HepG2 (cell line): ENCODE measurements at regions not wholly inside any gene's neighbourhood (a gene's known extent, or its start where the extent isn't known, plus 50 kb on each side); places are given as distances from the start of the nearest gene placed in this dataset.

ENCODE experiments used
- ATAC-seq: fragments of 200-7000 bp; cut with Tn5 transposase; 3 replicates; pipeline ENCODE4 v1.9.1; 2020; ENCODE audit warnings: mild to moderate bottlenecking, moderate library complexity
- BruUV-seq: library from RNA; stranded (reverse); fragments of 400-500 nt; replicated peaks from 2 replicates; lab custom pipeline; 2021; lab: Mats Ljungman, UMichigan
- CTCF ChIA-PET: fragments of 300-600 bp; formaldehyde crosslinking; extraction: SDS; loops from one replicate; lab custom pipeline; 2021; ENCODE audit warnings: low total read pairs, inconsistent platforms, low intra/inter-chr PET ratio; lab: Yijun Ruan, JAX
- POLR2A ChIA-PET: fragments of 350-600 bp; sonication (Branson Sonifier 250); formaldehyde crosslinking; loops from one replicate; lab custom pipeline; 2020; ENCODE audit warnings: antibody characterized with exemption, inconsistent platforms; lab: Yijun Ruan, JAX
- DNase-seq: peaks from one replicate; pipeline ENCODE4 v3.0.0-alpha.2; 2015; ENCODE audit warnings: low spot score
- FAIRE-seq: peaks from 3 replicates; lab custom pipeline; 2011; peaks lifted over from hg19 to GRCh38; lab: Jason Lieb, UNC
- H2AFZ ChIP-seq: one replicate; pipeline ENCODE4 v1.6.1; 2011; ENCODE audit warnings: low read length, inconsistent platforms
- H3K27ac ChIP-seq: fragments of 300-600 bp; 3 replicates; pipeline ENCODE4 v1.8.0; 2011; ENCODE audit warnings: mixed run types, mild to moderate bottlenecking, mixed read lengths, low read length, inconsistent platforms; ENCODE audit not compliant: insufficient read depth; ENCODE audit errors: extremely low read length
- H3K27me3 ChIP-seq, 2 experiments: fragments of 200-600 bp in 1 of 2; 2 replicates in 1 of 2; 3 replicates in 1 of 2; pipeline versions ENCODE4 v1.6.0 to v1.8.0; 2011; ENCODE audit warnings: low read length in 2 of 2, mild to moderate bottlenecking in 2 of 2, moderate library complexity in 2 of 2, inconsistent platforms in 1 of 2; ENCODE audit not compliant: insufficient read depth in 2 of 2, control insufficient read depth in 1 of 2
- H3K36me3 ChIP-seq, 2 experiments: fragments of 200-600 bp in 1 of 2; replicated peaks in 1 of 2; 2 replicates in 1 of 2; 3 replicates in 1 of 2; pipeline versions ENCODE4 v1.5.1 to v1.8.0; 2011; ENCODE audit warnings: low read length in 2 of 2, inconsistent platforms in 1 of 2; ENCODE audit not compliant: insufficient read depth in 2 of 2, control insufficient read depth in 1 of 2
- H3K4me1 ChIP-seq: 2 replicates; pipeline ENCODE4 v1.5.1; 2012; ENCODE audit warnings: low read length, inconsistent platforms; ENCODE audit not compliant: insufficient read depth
- H3K4me2 ChIP-seq: 2 replicates; pipeline ENCODE4 v1.6.0; 2011; ENCODE audit warnings: low read depth, low read length, inconsistent platforms
- H3K4me3 ChIP-seq, 3 experiments: fragments of 200-600 bp in 1 of 3; sonication (generic), shearing (Covaris generic) in 1 of 3; replicated peaks in 1 of 3; 2 replicates each; pipeline ENCODE4 v1.5.1; 2011 to 2016; ENCODE audit warnings: low read length in 3 of 3, inconsistent platforms in 2 of 3, low read depth in 2 of 3, mild to moderate bottlenecking in 2 of 3, control low read depth in 1 of 3, mixed read lengths in 1 of 3; ENCODE audit not compliant: insufficient read depth in 1 of 3
- H3K79me2 ChIP-seq: one replicate; pipeline ENCODE4 v1.6.1; 2011; ENCODE audit warnings: low read length, inconsistent platforms; ENCODE audit not compliant: insufficient read depth
- H3K9ac ChIP-seq: 2 replicates; pipeline ENCODE4 v1.6.0; 2011; ENCODE audit warnings: mild to moderate bottlenecking, low read depth, low read length, inconsistent platforms; ENCODE audit not compliant: insufficient read depth
- H3K9me3 ChIP-seq: 2 replicates; pipeline ENCODE4 v1.5.1; 2012; ENCODE audit warnings: mild to moderate bottlenecking, low read length
- H4K20me1 ChIP-seq: 2 replicates; pipeline ENCODE4 v1.6.0; 2011; ENCODE audit warnings: inconsistent platforms, mild to moderate bottlenecking, low read length, moderate library complexity; ENCODE audit not compliant: insufficient read depth
- CBX2 ChIP-seq, 2 experiments: fragments of 200-600 bp in 1 of 2; sonication (generic); formaldehyde crosslinking in 1 of 2; IDR thresholded peaks; 2 replicates each; pipeline versions ENCODE4 v1.7.0 to v1.8.1; 2018 to 2022; ENCODE audit warnings: low read depth in 2 of 2, low read length in 1 of 2, mild to moderate bottlenecking in 1 of 2, missing genetic modification reagents in 1 of 2
- TEAD2 ChIP-seq: sonication (generic); formaldehyde crosslinking; IDR thresholded peaks from 2 replicates; pipeline ENCODE4 v1.9.0; 2021; ENCODE audit warnings: missing genetic modification reagents
- ZNF275 ChIP-seq: sonication (generic); formaldehyde crosslinking; IDR thresholded peaks from 2 replicates; pipeline ENCODE4 v1.8.0; 2022; ENCODE audit warnings: missing genetic modification reagents, mild to moderate bottlenecking, inconsistent platforms, borderline replicate concordance
- ZNF335 ChIP-seq: sonication (generic); formaldehyde crosslinking; IDR thresholded peaks from 2 replicates; pipeline ENCODE4 v1.4.0; 2020; ENCODE audit warnings: missing genetic modification reagents
- ZNF383 ChIP-seq: sonication (generic); formaldehyde crosslinking; IDR thresholded peaks from 2 replicates; pipeline ENCODE4 v1.4.0; 2020; ENCODE audit warnings: missing genetic modification reagents, mild to moderate bottlenecking, borderline replicate concordance
- WGBS: methylation state at CpG from one replicate; pipeline ENCODE4 v1.1.6; 2017; ENCODE audit warnings: low lambda C conversion rate; 5-methylcytosine and 5-hydroxymethylcytosine counted together
- in situ Hi-C: cut with HindIII; loops from 2 replicates; pipeline ENCODE4 v1.10.0; 2017; ENCODE audit warnings: low pct_unique_long_range_greater_than_20kb; ENCODE audit not compliant: extremely low pct_ligation_motif_present
- intact Hi-C: fragments of 100-400 bp; cut with micrococcal nuclease; formaldehyde crosslinking; loops from one replicate; pipeline ENCODE4 v1.10.0; 2022; ENCODE audit not compliant: unreplicated experiment
- TF ChIP-seq, protein P1 (sequence below): sonication (generic); formaldehyde crosslinking; IDR thresholded peaks from 2 replicates; pipeline ENCODE4 v1.8.0; 2022; ENCODE audit warnings: low read depth, missing genetic modification reagents
- TF ChIP-seq, protein P2 (sequence below): sonication (generic); formaldehyde crosslinking; IDR thresholded peaks from 2 replicates; pipeline ENCODE4 v1.4.0; 2020; ENCODE audit warnings: low read depth, missing genetic modification reagents
- TF ChIP-seq, protein P3 (sequence below): sonication (generic); formaldehyde crosslinking; IDR thresholded peaks from 2 replicates; pipeline ENCODE4; 2020; ENCODE audit warnings: missing genetic modification reagents, mild to moderate bottlenecking, borderline replicate concordance

DNA sequence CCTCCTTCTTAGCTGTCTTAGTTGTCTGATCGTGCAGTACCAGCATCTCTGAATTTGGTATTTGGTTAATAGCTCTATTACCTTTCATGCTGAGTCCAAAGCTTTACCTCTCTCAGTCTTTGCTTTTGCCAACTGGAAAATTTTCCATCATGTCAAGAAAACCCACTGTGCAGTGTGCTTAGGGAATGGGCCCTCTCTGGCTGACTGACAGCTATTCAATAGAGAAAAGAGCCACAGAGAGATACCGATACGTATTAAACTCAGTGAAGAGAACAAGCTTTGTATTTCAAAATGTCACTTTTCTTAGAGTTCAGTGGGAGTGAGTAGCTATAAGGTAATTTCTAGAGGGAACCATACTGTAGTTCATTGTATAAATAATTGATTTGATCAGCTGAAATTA, 1507.1 kb downstream of the C4orf33 start:
- POLR2A ChIA-PET: no interaction called here
- H3K4me2 ChIP-seq: no peak overlapping the region
- CTCF ChIA-PET: no interaction called here
- no peaks in the 10 kb centered on the region for H3K9me3 ChIP-seq
- H2AFZ ChIP-seq: no peak overlapping the region
- H3K79me2 ChIP-seq: no peaks in the 10 kb centered on the region
- in situ Hi-C loops: no loop called here
- no peak overlapping the region for H3K4me3 ChIP-seq
- no peaks in the 10 kb centered on the region for H3K4me1 ChIP-seq
- no peaks in the 10 kb centered on the region for H4K20me1 ChIP-seq
- FAIRE-seq: no peak
- ATAC-seq: no peak
- H3K36me3 ChIP-seq: no peaks in the 10 kb centered on the region
- no peak overlapping the region for H3K27ac ChIP-seq
- TF ChIP-seq ZNF335 (CRISPR knock-in tag) (no peak), TEAD2 (CRISPR knock-in tag) (no peak), ZNF275 (CRISPR knock-in tag) (no peak), CBX2 (IDR thresholded peaks at IDR 0.05; ENCODE audit: low read depth, low read length) (no peak), CBX2 (CRISPR knock-in tag; IDR thresholded peaks at IDR 0.05; ENCODE audit: low read depth) (no peak), ZNF383 (CRISPR knock-in tag) (no peak)
- TF ChIP-seq, protein P1, sequence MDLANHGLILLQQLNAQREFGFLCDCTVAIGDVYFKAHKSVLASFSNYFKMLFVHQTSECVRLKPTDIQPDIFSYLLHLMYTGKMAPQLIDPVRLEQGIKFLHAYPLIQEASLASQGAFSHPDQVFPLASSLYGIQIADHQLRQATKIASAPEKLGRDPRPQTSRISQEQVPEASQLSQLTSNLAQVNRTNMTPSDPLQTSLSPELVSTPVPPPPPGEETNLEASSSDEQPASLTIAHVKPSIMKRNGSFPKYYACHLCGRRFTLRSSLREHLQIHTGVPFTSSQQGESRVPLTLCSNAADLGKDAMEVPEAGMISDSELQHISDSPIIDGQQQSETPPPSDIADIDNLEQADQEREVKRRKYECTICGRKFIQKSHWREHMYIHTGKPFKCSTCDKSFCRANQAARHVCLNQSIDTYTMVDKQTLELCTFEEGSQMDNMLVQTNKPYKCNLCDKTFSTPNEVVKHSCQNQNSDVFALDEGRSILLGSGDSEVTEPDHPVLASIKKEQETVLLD (CRISPR knock-in tag): no peak
- TF ChIP-seq, protein P2, sequence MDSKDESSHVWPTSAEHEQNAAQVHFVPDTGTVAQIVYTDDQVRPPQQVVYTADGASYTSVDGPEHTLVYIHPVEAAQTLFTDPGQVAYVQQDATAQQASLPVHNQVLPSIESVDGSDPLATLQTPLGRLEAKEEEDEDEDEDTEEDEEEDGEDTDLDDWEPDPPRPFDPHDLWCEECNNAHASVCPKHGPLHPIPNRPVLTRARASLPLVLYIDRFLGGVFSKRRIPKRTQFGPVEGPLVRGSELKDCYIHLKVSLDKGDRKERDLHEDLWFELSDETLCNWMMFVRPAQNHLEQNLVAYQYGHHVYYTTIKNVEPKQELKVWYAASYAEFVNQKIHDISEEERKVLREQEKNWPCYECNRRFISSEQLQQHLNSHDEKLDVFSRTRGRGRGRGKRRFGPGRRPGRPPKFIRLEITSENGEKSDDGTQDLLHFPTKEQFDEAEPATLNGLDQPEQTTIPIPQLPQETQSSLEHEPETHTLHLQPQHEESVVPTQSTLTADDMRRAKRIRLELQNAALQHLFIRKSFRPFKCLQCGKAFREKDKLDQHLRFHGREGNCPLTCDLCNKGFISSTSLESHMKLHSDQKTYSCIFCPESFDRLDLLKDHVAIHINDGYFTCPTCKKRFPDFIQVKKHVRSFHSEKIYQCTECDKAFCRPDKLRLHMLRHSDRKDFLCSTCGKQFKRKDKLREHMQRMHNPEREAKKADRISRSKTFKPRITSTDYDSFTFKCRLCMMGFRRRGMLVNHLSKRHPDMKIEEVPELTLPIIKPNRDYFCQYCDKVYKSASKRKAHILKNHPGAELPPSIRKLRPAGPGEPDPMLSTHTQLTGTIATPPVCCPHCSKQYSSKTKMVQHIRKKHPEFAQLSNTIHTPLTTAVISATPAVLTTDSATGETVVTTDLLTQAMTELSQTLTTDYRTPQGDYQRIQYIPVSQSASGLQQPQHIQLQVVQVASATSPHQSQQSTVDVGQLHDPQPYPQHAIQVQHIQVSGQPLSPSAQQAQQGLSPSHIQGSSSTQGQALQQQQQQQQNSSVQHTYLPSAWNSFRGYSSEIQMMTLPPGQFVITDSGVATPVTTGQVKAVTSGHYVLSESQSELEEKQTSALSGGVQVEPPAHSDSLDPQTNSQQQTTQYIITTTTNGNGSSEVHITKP: no peak
- TF ChIP-seq, protein P3, sequence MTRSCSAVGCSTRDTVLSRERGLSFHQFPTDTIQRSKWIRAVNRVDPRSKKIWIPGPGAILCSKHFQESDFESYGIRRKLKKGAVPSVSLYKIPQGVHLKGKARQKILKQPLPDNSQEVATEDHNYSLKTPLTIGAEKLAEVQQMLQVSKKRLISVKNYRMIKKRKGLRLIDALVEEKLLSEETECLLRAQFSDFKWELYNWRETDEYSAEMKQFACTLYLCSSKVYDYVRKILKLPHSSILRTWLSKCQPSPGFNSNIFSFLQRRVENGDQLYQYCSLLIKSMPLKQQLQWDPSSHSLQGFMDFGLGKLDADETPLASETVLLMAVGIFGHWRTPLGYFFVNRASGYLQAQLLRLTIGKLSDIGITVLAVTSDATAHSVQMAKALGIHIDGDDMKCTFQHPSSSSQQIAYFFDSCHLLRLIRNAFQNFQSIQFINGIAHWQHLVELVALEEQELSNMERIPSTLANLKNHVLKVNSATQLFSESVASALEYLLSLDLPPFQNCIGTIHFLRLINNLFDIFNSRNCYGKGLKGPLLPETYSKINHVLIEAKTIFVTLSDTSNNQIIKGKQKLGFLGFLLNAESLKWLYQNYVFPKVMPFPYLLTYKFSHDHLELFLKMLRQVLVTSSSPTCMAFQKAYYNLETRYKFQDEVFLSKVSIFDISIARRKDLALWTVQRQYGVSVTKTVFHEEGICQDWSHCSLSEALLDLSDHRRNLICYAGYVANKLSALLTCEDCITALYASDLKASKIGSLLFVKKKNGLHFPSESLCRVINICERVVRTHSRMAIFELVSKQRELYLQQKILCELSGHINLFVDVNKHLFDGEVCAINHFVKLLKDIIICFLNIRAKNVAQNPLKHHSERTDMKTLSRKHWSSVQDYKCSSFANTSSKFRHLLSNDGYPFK (CRISPR knock-in tag): no peak
- BruUV-seq: no TSS peak
- DNase-seq: no peak
- intact Hi-C loops: no loop called here
- H3K27me3 ChIP-seq: no peaks in the 10 kb centered on the region
- WGBS: 7% methylated on average over 3 of the region's 3 CpGs
- H3K9ac ChIP-seq: no peak overlapping the region
